Right atrium auricular region (tissue), 2 donors: ENCODE measurements at regions not wholly inside any gene's neighbourhood (a gene's known extent, or its start where the extent isn't known, plus 50 kb on each side); places are given as distances from the start of the nearest gene placed in this dataset.

Experiments
- DNase-seq: peaks from one replicate; pipeline ENCODE4 v3.0.0-alpha.2; 2019; ENCODE audit warnings: low spot score
- H3K27ac ChIP-seq, 2 donors: fragments of 200-600 bp; sonication (generic); 1 replicate in 1 of 2; 2 replicates in 1 of 2; pipeline ENCODE4 v1.5.1; 2016 to 2019
- H3K27me3 ChIP-seq, 2 donors: fragments of 200-600 bp; sonication (generic); one replicate each; pipeline versions ENCODE4 v1.5.1 to v1.6.0; 2017 to 2019
- H3K36me3 ChIP-seq: fragments of 200-600 bp; sonication (generic); one replicate; pipeline ENCODE4 v1.5.1; 2016
- H3K4me1 ChIP-seq, 2 donors: fragments of 200-600 bp; sonication (generic); one replicate each; pipeline versions ENCODE4 v1.5.1 to v1.6.0; 2017 to 2019
- H3K4me3 ChIP-seq, 2 donors: fragments of 200-600 bp; sonication (generic); 1 replicate in 1 of 2; 2 replicates in 1 of 2; pipeline ENCODE4 v1.5.1; 2017 to 2019; ENCODE audit warnings: mild to moderate bottlenecking in 1 of 2, moderate library complexity in 1 of 2
- H3K9me3 ChIP-seq, 2 donors: fragments of 200-600 bp; sonication (generic); one replicate each; pipeline ENCODE4 v1.5.1; 2019
- TF ChIP-seq, protein P1 (sequence below), 2 donors: fragments of 200-600 bp; sonication (generic); IDR thresholded peaks; one replicate each; pipeline ENCODE4 v1.5.1; 2019; ENCODE audit warnings: antibody characterized with exemption in 2 of 2

DNA sequence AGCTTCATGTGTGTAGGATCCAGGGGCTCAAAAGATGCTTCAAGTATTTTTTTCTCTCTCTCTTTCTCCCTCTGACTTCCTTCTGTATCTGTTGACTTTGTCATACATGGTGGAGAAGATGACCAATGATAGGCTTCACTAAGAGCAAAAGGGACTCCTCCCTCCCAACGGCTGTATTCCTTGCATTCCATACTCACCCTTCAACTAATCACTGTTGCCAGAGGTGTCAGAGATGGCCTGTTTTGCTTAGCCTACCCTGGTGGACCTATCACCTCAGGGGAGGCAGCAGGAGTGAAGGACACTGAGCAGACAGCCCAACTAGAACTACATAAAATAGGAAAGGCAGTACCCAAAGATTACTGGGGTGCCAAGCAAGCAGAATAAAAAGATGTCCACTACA, 62.2 kb upstream of the C1QTNF7 start:
- Histone ChIP-seq H3K4me1 (no peaks in the 10 kb centered on the region), H3K4me3 (no peak overlapping the region), H3K9me3 (no peaks in the 10 kb centered on the region), H3K27me3 (no peaks in the 10 kb centered on the region), H3K27ac (no peak overlapping the region), H3K36me3 (no peaks in the 10 kb centered on the region)
- DNase-seq: no peak
- TF ChIP-seq, protein P1, sequence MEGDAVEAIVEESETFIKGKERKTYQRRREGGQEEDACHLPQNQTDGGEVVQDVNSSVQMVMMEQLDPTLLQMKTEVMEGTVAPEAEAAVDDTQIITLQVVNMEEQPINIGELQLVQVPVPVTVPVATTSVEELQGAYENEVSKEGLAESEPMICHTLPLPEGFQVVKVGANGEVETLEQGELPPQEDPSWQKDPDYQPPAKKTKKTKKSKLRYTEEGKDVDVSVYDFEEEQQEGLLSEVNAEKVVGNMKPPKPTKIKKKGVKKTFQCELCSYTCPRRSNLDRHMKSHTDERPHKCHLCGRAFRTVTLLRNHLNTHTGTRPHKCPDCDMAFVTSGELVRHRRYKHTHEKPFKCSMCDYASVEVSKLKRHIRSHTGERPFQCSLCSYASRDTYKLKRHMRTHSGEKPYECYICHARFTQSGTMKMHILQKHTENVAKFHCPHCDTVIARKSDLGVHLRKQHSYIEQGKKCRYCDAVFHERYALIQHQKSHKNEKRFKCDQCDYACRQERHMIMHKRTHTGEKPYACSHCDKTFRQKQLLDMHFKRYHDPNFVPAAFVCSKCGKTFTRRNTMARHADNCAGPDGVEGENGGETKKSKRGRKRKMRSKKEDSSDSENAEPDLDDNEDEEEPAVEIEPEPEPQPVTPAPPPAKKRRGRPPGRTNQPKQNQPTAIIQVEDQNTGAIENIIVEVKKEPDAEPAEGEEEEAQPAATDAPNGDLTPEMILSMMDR (IDR thresholded peaks at IDR 0.05): no peak

DNA sequence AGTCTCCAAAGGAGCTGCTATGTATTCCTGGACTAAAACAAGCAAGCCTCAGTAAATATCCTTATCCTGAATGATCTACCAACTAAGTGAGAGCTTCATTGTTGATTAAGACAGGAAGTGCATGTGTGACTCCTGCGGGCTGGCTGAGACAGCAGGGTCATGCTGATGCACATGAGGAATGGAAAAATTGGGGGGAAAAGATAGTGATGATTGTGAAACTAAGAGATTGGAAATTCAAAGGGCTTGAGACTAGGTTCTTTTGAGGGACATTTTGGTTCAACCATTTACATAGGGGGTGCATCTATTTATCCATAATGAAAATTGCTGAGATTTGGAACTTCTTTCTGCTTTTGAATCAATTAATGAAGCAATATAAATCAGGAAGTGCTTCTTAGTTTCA, 61.1 kb upstream of the C1QTNF7 start:
- no peaks in the 10 kb centered on the region for H3K4me1 ChIP-seq
- H3K4me3 ChIP-seq: no peak overlapping the region
- peak overlapping the region in 1 of 2 donors; percentile 11 for H3K27ac ChIP-seq
- no peaks in the 10 kb centered on the region for H3K36me3 ChIP-seq
- no peaks in the 10 kb centered on the region for H3K27me3 ChIP-seq
- TF ChIP-seq, protein P1 (IDR thresholded peaks at IDR 0.05): no peak
- H3K9me3 ChIP-seq: no peaks in the 10 kb centered on the region
- DNase-seq: no peak

DNA sequence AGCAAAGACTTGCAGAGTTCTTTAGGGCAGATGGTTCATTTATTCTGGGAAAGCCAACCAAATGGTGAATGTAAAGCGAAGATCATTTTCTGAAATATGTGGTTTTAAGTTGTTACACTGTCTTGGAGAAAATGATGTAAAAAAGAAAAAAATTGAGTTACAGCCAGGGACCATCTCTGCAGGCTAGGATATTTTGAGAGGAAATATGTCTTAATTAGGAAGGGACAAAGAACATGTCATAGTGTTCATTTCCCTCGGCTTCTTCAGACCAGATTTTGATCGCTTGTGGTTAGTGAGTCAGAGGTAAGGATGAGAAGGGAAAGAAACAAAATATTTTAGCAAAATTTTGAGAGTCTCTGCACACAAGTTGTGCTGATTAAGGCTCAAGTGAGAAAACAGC, 59.0 kb upstream of the C1QTNF7 start:
- Histone ChIP-seq H3K27ac (no peak overlapping the region), H3K36me3 (no peaks in the 10 kb centered on the region)
- no peak for DNase-seq

DNA sequence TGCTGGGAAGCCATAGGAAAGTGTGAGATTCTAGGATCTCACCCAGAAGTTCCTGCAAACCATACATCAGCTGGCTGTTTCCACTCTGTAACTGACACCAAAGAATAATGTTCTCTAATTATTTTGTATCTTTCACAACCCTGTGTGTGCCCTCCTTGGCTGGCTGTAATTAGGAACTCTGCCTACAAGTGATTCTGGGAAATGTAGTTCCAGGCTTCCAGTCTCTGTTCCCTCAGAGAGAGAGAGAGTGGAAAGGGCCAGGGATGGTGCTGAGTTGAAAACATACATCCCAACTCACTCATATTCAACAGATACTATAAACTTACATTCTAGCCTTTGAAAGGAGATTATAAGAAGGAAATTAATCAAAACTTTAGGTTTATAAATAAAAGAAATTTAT, 57.5 kb upstream of the C1QTNF7 start:
- Histone ChIP-seq H3K27me3 (no peaks in the 10 kb centered on the region), H3K4me1 (no peaks in the 10 kb centered on the region), H3K9me3 (no peaks in the 10 kb centered on the region), H3K27ac (no peak overlapping the region), H3K36me3 (no peaks in the 10 kb centered on the region), H3K4me3 (no peak overlapping the region)
- DNase-seq: no peak
- TF ChIP-seq, protein P1 (IDR thresholded peaks at IDR 0.05): no peak

More for the DNA sequence above, 59.0 kb upstream of the C1QTNF7 start:
- TF ChIP-seq, protein P1 (IDR thresholded peaks at IDR 0.05): no peak
- Histone ChIP-seq H3K4me1 (no peaks in the 10 kb centered on the region), H3K4me3 (no peak overlapping the region), H3K9me3 (no peaks in the 10 kb centered on the region), H3K27me3 (no peaks in the 10 kb centered on the region)

DNA sequence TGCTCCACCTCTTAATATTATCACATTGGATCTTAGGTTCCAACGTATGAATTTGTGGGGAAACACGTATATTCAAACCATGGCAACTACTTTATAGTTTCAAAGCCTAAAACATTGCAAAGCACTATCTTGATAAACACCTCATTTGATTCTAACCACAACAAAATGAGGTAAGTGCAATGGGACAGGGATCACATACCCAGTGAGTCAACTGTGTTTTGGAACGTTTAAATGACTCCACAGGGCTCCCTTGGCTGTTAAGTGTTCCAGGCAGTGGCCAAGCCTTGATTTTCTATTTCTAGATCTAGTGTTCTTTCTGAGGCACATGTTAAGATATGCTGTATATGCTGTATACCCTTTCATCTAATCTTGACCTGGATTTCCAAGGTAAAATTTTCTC, 54.5 kb upstream of the C1QTNF7 start:
- no peak for DNase-seq
- H3K4me1 ChIP-seq: peaks cover 0 to 9% of the 10 kb centered on the region in 2 donors
- no peaks in the 10 kb centered on the region for H3K27me3 ChIP-seq
- H3K9me3 ChIP-seq: no peaks in the 10 kb centered on the region
- TF ChIP-seq, protein P1 (IDR thresholded peaks at IDR 0.05): no peak
- no peaks in the 10 kb centered on the region for H3K36me3 ChIP-seq
- H3K27ac ChIP-seq: no peak overlapping the region
- H3K4me3 ChIP-seq: no peak overlapping the region

DNA sequence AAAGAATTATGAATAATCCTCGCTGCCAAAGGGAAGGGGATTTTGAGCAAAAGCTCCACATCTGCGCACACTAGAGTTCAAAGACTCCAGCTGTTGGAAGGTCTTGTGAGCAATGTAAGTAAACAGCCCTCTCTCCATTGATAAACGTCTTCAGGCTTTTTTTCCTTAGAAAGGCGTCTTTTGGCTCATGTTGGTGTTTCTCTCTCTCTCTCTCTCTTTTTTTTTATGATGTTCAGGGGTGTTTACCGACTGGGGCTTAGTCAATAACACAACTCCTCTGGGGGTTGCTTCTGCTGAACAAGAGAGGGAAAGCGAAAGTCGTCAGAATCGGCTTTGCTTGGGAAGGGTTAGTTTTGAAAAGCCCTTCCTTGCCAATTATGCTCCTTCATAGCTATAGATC, 53.2 kb upstream of the C1QTNF7 start:
- Histone ChIP-seq H3K27me3 (no peaks in the 10 kb centered on the region), H3K27ac (peak overlapping the region; percentile 61 to 73), H3K4me1 (peaks cover 0 to 9% of the 10 kb centered on the region in 2 donors), H3K4me3 (peak overlapping the region; percentile 9 to 27), H3K9me3 (no peaks in the 10 kb centered on the region), H3K36me3 (no peaks in the 10 kb centered on the region)
- DNase-seq: no peak
- TF ChIP-seq, protein P1 (IDR thresholded peaks at IDR 0.05): no peak
